ENCODE measurements at regions not wholly inside any gene's neighbourhood (a gene's known extent, or its start where the extent isn't known, plus 50 kb on each side); places are given as distances from the start of the nearest gene placed in this dataset.

DNA sequence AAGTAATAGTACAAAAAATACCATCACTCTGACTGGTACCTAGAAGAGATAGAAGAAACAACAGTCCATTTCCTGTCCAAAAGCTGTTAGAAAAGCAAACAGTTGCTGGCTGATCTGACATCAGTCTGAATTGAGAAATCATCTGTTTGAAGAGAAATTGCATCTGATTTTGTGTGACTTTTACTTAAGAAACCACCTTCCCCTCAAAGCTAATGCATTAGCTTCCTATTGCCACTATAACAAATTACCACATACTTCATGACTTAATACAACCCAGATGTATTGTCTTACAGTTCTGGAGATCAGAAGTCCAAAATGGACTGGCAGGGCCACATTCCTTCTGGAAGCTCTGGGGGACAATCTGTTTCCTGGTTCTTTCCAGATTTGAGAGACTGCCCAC is 385.9 kb upstream of the TLE4 start:
- no peak for TF ChIP-seq Cebpa-rat (IDR thresholded peaks at IDR 0.05)
- no peak overlapping the region for H3K9ac ChIP-seq
- no peaks in the 10 kb centered on the region for H4K20me1 ChIP-seq
- H3K4me3 ChIP-seq = no peak overlapping the region
- H3K9me3 ChIP-seq = no peaks in the 10 kb centered on the region
- H3K36me3 ChIP-seq = no peaks in the 10 kb centered on the region
- H3K4me2 ChIP-seq = no peak overlapping the region
- H3K4me1 ChIP-seq = no peaks in the 10 kb centered on the region
- H3K27me3 ChIP-seq = no peaks in the 10 kb centered on the region
- no peak overlapping the region for H3K27ac ChIP-seq

DNA sequence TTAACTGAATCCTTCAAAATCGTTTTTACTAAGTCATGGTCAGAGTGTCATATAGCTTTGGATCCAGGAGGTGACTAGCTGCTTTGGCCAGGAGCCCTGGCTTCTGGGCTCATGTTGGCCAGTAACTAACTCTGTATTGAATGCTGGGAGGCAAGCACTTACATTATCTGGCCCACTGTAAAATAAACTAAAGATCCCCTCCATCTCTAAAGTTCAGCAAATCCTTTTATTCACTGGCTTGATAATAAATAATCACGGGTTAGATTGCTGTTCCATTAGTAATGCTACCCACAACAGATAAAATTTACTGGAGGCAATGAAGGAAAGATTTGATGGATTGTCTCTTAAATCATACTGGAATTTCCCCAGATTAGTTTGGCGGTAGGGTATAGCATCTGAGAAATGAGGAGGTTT is 382.2 kb upstream of the TLE4 start:
- H4K20me1 ChIP-seq = no peaks in the 10 kb centered on the region
- no peak overlapping the region for H3K4me2 ChIP-seq
- H3K9ac ChIP-seq = no peak overlapping the region
- H3K4me3 ChIP-seq = no peak overlapping the region
- no peaks in the 10 kb centered on the region for H3K9me3 ChIP-seq
- no peak for TF ChIP-seq Cebpa-rat (IDR thresholded peaks at IDR 0.05)
- no peaks in the 10 kb centered on the region for H3K36me3 ChIP-seq
- H3K27me3 ChIP-seq = no peaks in the 10 kb centered on the region
- no peak overlapping the region for H3K27ac ChIP-seq
- H3K4me1 ChIP-seq = no peaks in the 10 kb centered on the region

DNA sequence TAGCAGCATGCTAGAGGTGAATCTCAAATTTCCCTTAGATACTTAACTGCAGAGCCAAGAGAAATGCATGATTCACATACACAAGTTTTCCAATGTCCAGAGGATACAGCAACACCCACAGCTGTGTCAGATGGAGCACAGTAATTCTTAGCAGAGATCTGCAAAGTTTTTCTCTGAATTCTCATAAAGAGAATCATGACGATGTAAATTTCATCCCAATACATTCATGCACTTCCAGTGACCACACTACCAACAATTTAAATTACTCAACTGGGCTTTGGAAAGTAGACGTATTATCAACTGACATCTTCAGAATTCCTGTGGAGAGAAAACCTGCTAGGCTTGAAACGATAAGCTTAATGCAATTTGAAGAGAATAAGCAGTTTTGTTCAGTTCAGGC is 378.8 kb upstream of the TLE4 start:
- Histone ChIP-seq H3K4me1 (no peaks in the 10 kb centered on the region), H3K27me3 (no peaks in the 10 kb centered on the region), H3K36me3 (no peaks in the 10 kb centered on the region), H3K9ac (no peak overlapping the region), H3K4me3 (no peak overlapping the region), H3K27ac (no peak overlapping the region), H3K4me2 (no peak overlapping the region), H3K9me3 (no peaks in the 10 kb centered on the region), H4K20me1 (no peaks in the 10 kb centered on the region)
- TF ChIP-seq Cebpa-rat (IDR thresholded peaks at IDR 0.05) = no peak

DNA sequence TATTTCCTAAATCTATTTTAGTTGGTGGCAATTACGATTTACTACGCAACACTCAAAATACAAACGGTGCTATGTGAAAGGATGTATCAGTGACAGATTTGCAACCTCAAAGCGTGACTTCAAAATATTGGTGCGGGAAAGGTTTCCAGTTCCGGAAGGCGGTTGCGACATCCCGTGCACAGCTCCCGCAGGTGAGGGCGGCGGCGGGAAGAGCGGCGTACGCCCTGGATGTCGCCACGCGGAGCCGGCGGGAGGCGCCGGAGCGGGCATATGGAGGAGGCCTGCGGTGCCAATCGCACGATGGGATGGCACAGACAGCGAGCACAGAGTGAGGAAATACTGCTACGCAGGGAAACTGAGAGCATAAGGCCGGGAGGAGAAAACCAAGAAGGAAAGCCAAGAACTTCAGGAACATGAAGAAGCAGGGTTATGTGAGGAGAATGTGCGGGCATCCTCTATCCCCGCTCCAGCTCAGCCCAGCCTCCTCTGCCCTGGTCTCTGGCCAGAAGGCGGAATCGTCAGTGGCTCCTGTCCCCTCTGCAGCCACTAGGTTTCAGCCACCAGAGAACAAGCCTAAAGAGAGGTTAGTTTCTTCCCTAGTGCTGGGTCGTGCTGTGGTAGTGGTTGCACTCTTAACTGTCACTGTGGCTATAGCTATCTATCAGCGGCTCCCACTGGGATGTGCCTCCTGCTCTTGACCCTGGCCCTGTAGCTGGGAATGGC is 378.1 kb upstream of the TLE4 start:
- H3K36me3 ChIP-seq = no peaks in the 10 kb centered on the region
- H3K27ac ChIP-seq = no peak overlapping the region
- no peaks in the 10 kb centered on the region for H3K27me3 ChIP-seq
- no peak for TF ChIP-seq Cebpa-rat (IDR thresholded peaks at IDR 0.05)
- H3K9me3 ChIP-seq = no peaks in the 10 kb centered on the region
- H3K4me2 ChIP-seq = no peak overlapping the region
- no peaks in the 10 kb centered on the region for H3K4me1 ChIP-seq
- H4K20me1 ChIP-seq = no peaks in the 10 kb centered on the region
- no peak overlapping the region for H3K9ac ChIP-seq
- no peak overlapping the region for H3K4me3 ChIP-seq

GRCh38 chr9:79195879-79196278 is 375.9 kb upstream of the TLE4 start:
- Histone ChIP-seq H3K4me1 (no peaks in the 10 kb centered on the region), H3K27ac (no peak overlapping the region), H3K4me3 (no peak overlapping the region), H3K36me3 (no peaks in the 10 kb centered on the region), H3K9ac (no peak overlapping the region), H3K9me3 (no peaks in the 10 kb centered on the region), H3K27me3 (no peaks in the 10 kb centered on the region), H3K4me2 (no peak overlapping the region), H4K20me1 (no peaks in the 10 kb centered on the region)
- TF ChIP-seq Cebpa-rat (IDR thresholded peaks at IDR 0.05) = no peak

GRCh38 chr9:79196606-79197005 is 375.2 kb upstream of the TLE4 start:
- H3K9me3 ChIP-seq = no peaks in the 10 kb centered on the region
- no peak overlapping the region for H3K4me3 ChIP-seq
- no peaks in the 10 kb centered on the region for H4K20me1 ChIP-seq
- no peaks in the 10 kb centered on the region for H3K4me1 ChIP-seq
- H3K4me2 ChIP-seq = no peak overlapping the region
- H3K36me3 ChIP-seq = no peaks in the 10 kb centered on the region
- no peak overlapping the region for H3K9ac ChIP-seq
- TF ChIP-seq Cebpa-rat (IDR thresholded peaks at IDR 0.05) = no peak
- no peaks in the 10 kb centered on the region for H3K27me3 ChIP-seq
- H3K27ac ChIP-seq = no peak overlapping the region

DNA sequence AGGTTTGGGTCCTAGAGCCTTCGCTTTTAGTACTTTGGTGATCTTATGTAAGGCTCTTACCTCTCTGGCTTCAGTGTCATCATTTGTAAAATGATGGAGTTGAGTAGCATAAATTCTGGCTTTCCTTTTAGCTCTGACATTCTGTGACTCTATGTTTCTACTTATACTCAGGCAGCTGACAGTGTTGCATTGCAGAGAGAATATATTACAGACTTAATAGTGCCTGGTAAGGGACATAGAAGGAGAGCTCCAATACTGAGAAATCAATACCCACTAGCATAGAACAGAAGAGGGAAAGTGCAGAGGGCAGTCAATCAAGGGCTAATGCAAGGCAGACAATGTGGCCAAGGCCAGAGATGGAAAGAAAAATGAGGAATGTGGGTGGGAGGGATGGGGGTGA is 371.4 kb upstream of the TLE4 start:
- Histone ChIP-seq H3K4me3 (no peak overlapping the region), H3K4me1 (no peaks in the 10 kb centered on the region), H3K9ac (no peak overlapping the region), H3K36me3 (no peaks in the 10 kb centered on the region), H3K27me3 (no peaks in the 10 kb centered on the region), H3K27ac (no peak overlapping the region), H4K20me1 (no peaks in the 10 kb centered on the region), H3K4me2 (no peak overlapping the region), H3K9me3 (no peaks in the 10 kb centered on the region)
- TF ChIP-seq Cebpa-rat (IDR thresholded peaks at IDR 0.05) = no peak

GRCh38 chr9:79201636-79202035 is 370.1 kb upstream of the TLE4 start:
- no peak overlapping the region for H3K9ac ChIP-seq
- no peaks in the 10 kb centered on the region for H3K4me1 ChIP-seq
- H3K4me3 ChIP-seq = no peak overlapping the region
- H4K20me1 ChIP-seq = no peaks in the 10 kb centered on the region
- no peak overlapping the region for H3K27ac ChIP-seq
- no peak for TF ChIP-seq Cebpa-rat (IDR thresholded peaks at IDR 0.05)
- no peaks in the 10 kb centered on the region for H3K36me3 ChIP-seq
- H3K9me3 ChIP-seq = no peaks in the 10 kb centered on the region
- no peak overlapping the region for H3K4me2 ChIP-seq
- no peaks in the 10 kb centered on the region for H3K27me3 ChIP-seq

- H3K36me3 ChIP-seq = no peaks in the 10 kb centered on the region
- H3K9me3 ChIP-seq = no peaks in the 10 kb centered on the region
- H3K4me2 ChIP-seq = no peak overlapping the region
- no peak overlapping the region for H3K9ac ChIP-seq
- H3K4me1 ChIP-seq = no peaks in the 10 kb centered on the region
- no peaks in the 10 kb centered on the region for H4K20me1 ChIP-seq
- no peaks in the 10 kb centered on the region for H3K27me3 ChIP-seq
- H3K27ac ChIP-seq = no peak overlapping the region
- H3K4me3 ChIP-seq = no peak overlapping the region
- TF ChIP-seq Cebpa-rat (IDR thresholded peaks at IDR 0.05) = no peak
These were observed 362.9 kb upstream of the TLE4 start for GRCh38 chr9:79208791-79209396.

DNA sequence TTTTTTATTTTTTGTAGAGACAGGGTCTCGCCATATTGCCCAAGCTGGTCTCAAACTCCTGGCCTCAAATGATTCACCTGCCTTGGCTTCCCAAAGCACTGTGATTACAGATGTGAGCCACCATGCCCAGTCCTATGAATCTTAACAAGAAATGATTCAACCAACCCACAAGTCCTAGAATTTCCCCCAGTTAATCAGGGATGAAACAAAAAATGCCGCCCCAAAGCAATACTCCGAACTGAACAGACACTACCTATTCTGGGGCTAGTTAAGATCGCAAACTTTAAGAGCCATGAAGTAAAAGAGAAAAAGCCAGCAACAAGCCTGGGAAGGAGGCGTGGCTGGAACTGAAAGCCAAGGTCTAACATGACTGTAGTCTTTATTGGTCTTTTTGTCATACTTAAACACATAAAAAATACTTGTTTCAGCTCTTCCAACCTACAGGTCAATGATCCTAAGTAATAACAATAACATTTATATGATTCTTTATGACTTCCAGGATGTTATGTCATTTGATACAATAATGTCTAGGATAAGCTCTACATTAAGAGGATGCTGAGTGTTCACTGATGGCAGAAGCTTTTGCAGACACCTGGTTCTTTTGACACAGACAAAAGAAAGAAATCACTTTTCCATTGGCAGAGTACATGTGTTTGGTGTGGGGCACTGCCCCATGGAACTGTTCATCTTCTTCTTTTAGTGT is 361.1 kb upstream of the TLE4 start:
- Histone ChIP-seq H3K27ac (no peak overlapping the region), H3K4me3 (no peak overlapping the region), H3K9me3 (no peaks in the 10 kb centered on the region), H3K36me3 (no peaks in the 10 kb centered on the region), H3K27me3 (no peaks in the 10 kb centered on the region), H4K20me1 (no peaks in the 10 kb centered on the region), H3K4me2 (no peak overlapping the region), H3K9ac (no peak overlapping the region), H3K4me1 (no peaks in the 10 kb centered on the region)
- TF ChIP-seq Cebpa-rat (IDR thresholded peaks at IDR 0.05) = no peak

Data from BLaER1 (cell line).